Iris pigment epithelial cell (primary cell): ENCODE measurements at regions not wholly inside any gene's neighbourhood (a gene's known extent, or its start where the extent isn't known, plus 50 kb on each side); places are given as distances from the start of the nearest gene placed in this dataset.

Experiments used
- DNase-seq: peaks from one replicate; pipeline ENCODE4 v3.0.0-alpha.2; 2011; ENCODE audit warnings: low read depth

GRCh38 chr3:154976072-154976983, 103.8 kb upstream of the MME start:
- DNase-seq: peak; percentile 55

DNA sequence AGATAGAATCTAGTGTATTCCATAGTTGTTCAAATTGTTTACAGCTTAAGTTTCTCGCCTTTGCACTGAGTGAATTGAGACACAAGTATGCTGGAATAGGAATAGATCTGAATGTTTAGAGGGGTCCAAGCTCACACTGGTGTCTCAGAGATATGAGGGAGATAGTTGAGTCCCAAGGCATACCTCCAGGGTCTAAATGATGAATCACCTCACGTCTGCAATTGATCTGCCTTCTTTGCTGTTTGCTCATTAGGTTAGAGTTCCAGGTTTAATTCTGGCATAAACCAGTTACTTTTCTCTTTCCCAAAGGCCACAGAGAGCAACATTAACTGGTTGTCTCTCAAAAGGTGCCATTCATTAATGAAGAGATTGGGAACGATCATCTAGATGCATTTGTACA, 106.3 kb upstream of the MME start:
- DNase-seq: peak; percentile 62

DNA sequence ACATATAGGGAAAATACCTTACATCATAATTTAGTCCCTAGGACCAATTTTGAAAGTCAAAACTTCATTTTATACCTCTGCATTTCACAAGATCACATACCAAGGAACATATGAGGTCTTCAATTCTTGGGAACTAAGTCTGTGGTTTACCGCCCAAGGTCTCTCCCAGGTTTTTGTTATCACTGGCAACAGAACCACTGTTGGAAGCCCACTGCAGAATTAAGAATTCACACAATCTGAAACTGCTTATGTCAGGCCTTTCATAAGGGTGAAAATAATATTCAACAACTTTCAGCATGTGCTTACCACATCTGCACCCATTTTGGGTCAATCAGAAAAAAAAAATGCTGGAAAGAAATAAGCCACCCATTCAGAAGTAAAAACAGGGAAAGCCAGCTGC, 107.2 kb upstream of the MME start:
- DNase-seq: peak; percentile 98

DNA sequence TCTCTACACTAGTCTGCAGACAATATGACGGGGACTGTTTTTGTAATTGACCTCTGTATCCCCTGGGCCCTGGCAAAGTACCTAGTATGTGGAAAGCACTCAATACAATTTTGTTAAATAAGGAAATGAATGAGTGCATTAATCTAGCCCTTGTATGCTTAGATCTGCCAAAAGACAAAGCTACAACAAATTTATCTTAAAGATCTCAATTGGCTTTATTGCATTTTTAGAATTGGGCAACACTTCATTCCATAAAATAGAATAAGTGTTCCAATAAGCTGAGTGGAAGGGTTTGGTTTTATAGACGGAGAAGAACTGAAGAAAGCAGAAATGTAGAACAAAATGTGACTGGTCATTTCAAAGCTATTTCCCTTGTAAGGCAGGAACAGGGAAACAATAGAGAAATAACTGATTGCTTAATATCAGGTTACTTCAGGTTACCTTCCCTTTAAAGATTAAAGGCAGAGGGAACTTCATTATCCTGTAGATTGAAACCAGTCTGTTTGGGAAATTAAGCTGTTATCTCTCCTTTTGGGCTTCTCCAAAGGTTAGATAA, 108.3 kb upstream of the MME start:
- peak; percentile 92 for DNase-seq

DNA sequence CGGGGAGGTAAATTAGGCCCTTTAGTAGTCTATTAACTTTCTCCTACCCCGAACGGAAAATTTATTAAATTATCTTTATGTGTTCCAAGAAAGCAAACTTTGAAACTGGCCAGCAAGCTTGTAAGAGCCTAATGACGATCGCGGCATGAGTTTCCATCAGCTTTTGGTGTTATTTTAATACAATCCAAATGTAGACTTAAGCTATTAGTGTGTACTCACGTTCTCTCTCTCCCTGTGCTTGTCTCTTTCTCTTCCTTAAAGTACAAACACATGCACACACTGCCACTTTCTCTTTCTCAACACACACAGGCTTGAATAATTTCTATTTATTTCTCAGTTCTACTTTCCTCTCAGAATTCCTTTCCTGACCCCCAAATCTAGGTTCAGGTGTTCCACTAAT, 108.8 kb upstream of the MME start:
- no peak for DNase-seq

DNA sequence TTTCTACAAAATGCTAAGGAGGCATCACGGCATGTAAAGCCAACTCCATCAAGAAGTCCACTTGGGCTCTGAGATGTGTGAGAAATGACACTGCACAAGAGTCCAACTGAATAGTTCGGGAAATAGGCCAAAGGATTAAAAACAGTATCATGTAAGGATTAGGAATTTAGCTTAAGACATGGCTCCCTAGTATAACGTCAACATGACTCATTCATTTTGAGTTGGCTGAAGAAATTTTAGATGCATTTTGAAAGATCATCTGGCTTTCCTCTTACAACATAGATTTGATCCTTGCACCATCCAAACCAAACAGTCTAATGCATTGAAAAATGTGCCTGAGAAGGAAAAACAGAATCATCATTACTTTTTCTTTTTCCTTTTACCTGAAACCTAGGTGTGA, 109.3 kb upstream of the MME start:
- peak; percentile 98 for DNase-seq

DNA sequence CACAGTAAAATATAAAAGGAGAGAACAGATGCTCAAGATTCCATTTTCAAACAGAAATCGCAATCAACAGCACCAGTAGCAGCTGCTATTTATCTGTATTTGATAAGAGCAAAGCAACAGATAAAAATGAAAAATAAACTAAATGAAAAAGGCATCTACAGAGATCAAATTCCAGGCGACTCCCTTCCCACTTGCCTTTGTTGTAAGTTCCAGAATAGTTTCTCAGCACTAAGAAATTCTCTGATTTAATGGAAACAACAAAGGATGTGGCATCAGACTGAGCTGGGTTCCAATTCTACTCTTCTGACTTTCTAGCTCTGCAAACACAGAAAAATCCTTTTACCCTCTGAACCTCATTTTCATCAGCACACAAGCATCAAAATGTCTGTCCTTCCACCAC, 110.8 kb upstream of the MME start:
- DNase-seq: peak; percentile 53

GRCh38 chr3:154967090-154967489, 113.0 kb upstream of the MME start:
- no peak for DNase-seq

- DNase-seq: no peak
These were observed 123.3 kb upstream of the MME start for GRCh38 chr3:154956815-154957214.

- no peak for DNase-seq
These were observed 124.1 kb upstream of the MME start for GRCh38 chr3:154955907-154956533.

GRCh38 chr3:154954757-154955156, 125.4 kb upstream of the MME start:
- DNase-seq: peak; percentile 83

DNA sequence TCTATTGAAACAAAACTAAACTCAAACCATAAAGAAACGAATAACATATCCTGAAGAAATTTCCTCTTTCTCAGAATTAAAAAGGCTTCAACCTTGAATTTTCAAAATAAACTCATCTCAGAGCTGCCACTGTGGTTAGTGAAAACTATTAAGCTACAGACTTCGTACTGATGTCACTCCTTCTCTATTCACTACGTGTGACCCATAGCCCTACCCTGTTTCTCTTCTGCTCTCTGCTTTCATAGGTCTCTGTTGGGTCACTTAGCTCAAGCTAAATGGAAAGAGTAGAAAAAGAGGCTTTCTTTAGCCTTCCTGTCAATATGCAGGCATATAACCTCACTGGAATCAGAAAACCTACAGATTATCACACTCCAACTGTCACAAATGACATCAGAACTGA, 126.6 kb upstream of the MME start:
- no peak for DNase-seq

- no peak for DNase-seq
These were observed 127.6 kb upstream of the MME start for GRCh38 chr3:154952553-154952952.

GRCh38 chr3:154943981-154944380, 136.1 kb upstream of the MME start:
- DNase-seq: no peak

DNA sequence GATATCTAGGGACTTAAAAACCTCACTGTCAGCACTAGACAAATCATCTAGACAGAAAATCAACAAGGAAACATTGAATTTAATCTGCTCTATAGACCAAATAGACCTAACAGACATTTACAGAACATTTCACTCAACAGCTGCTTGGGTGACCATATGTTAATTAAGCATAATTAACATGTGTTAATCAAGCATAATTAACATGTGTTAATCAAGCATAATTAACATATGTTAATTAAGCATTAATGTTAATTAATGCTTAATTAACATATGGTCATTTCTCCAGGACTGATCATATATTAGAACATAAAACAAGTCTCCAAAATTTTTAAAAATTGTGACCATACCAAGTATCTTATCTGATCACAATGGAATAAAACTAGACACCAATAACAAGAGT, 137.3 kb upstream of the MME start:
- DNase-seq: no peak

DNA sequence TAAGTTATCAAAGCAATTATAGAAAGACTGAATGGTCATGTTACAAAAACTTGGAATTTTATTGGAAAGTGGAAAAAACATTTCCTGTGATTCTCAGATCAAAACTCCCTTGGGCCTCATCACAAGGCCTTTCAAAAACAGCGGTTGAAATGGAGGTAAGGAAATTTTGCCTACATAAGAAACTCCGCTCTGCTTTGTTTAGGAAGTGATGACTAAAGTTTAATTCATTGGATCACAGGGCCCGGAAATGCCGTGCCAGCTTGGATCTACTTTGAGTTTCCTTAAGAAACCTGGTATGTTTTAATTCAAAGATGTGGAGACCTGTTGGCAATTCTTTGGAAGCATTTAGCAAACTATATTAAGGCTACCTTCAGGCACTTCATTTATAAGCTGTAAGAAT, 143.9 kb upstream of the MME start:
- no peak for DNase-seq

GRCh38 chr3:154933581-154933980, 146.5 kb upstream of the MME start:
- DNase-seq: no peak

DNA sequence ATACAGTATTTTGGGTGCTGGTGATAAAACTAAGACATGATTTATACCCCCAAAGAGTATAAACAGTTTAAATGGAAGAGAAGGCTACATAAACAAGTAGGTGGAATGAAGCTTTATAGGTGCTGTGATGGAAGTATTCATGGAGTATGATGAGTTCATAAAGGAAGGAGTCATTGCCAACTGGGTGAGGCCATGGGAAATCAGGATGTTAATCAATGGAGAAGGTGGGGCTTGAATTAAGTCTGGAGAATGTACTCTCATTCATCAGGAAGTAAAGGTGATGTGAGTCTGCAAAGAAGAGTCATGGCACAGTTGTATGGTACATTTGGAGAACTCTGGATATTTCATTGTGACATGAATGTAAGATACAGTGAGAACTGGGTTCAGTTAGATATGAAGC, 147.5 kb upstream of the MME start:
- DNase-seq: no peak

- peak; percentile 67 for DNase-seq
These were observed 148.6 kb upstream of the MME start for GRCh38 chr3:154931484-154931883.

DNA sequence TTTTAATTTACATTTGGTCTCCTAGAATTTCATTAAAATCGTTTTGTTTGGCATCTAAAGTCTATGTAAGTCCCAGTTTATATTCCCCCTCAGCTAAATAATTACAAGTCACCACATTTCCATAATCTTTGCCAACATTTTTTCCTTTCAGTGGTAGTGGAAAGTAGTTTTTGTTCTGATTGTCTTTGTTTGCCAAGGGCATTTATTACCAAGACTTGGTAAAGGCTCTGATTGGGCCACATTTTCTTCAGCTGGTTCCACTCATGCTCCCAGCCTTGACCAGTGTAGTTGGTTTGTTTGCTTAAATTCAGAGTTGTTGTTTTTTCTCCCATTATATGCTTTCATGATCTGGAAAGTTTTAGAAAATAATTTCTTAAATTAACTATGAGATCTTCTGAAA, 153.4 kb upstream of the MME start:
- DNase-seq: no peak

DNA sequence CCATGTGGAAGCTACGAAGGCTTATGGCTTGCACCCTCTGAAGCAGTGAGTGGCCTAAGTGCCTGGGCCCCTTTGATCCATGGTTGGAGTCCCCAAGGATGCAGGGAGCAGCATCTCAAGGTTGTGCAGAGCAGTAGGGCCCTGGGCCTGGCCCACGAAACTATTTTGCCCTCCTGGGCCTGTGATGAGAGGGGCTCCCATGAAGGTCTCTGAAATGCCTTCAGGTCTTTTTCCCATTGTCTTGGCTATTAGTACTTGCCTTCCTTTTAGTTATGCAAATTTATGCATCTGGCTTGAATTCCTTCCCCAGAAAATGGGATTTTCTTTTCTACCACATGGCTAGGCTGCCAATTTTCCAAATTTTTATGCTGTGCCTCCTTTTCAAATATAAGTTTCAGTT, 158.8 kb upstream of the MME start:
- no peak for DNase-seq

GRCh38 chr3:154919226-154919625, 160.9 kb upstream of the MME start:
- no peak for DNase-seq

DNA sequence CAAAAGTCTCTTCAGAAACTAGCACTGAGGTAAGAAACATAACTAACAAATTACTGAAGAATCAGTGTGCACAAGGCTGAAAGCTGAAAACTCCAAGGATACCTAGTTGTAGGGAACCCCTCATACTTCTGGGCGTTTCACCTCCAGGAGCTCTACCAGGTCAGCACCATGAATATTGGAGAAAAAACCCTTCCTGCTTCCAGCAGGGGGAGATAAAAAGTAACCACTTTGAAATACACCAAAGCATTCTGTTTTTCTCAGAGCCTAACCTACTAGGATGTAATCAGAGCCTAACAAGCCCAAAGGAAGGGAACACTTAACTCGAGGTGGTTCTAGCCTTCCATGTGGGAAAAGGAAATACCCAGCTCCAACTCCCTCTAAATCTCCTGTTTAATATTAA, 175.8 kb upstream of the MME start:
- peak; percentile 61 for DNase-seq
